ENCODE measurements at regions not wholly inside any gene's neighbourhood (a gene's known extent, or its start where the extent isn't known, plus 50 kb on each side); places are given as distances from the start of the nearest gene placed in this dataset.

DNA sequence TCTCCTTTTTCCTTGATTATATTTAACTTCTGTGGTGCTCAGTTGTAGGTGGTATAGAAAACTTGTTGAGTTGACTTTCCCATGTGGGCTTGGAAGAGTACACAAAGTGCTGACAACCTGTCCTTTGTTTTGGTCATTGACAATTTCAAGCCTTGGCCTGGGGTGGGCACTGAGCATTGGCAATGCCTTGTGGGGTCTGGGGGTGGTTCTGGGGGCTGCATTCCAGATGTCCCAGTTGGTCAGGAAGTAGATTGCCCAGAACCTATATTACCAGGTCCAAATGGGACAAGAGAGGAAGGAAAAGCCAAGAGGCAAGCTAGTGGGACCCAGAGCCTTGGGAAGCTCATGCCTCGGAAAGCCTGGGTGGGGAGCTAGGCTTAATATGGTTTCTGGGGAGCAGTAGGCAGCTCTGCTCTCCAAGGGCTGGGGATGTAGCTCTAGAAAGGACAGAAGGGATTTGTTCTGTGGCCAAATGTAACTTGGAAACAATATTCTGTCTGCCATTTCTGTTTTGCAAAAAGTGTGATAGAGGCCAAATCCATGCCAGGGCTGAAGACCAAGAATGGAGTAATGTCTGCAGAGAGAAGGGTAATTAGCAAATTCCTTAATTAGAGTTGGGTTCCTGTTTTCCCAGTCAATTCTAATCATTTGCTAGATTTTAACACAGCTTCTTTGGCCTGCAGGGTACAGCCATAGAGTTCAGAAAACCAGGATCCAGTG is 87.4 kb downstream of the SLC4A3 start:
- no peaks in the 10 kb centered on the region for H3K9me3 ChIP-seq (ENCODE audit: control insufficient read depth, insufficient read depth, low read depth, low read length)
- no peak overlapping the region for H3K4me3 ChIP-seq (ENCODE audit: low read depth, low read length)
- H3K27ac ChIP-seq (ENCODE audit: extremely low read depth, low read depth, low read length) = no peak overlapping the region
- TF ChIP-seq ZNF548 (tag by site-specific recombination; IDR thresholded peaks at IDR 0.05) (no peak), SETDB1 (IDR thresholded peaks at IDR 0.05; ENCODE audit: insufficient read length, low read length) (no peak), ZNF768 (tag by site-specific recombination; IDR thresholded peaks at IDR 0.05) (no peak), ZNF266 (tag by site-specific recombination; IDR thresholded peaks at IDR 0.05; ENCODE audit: low read depth) (no peak), ZNF24 (tag by site-specific recombination; IDR thresholded peaks at IDR 0.05) (no peak), MEIS1 (CRISPR knock-in tag; IDR thresholded peaks at IDR 0.05; ENCODE audit: borderline replicate concordance) (no peak), ZNF654 (tag by site-specific recombination; IDR thresholded peaks at IDR 0.05; ENCODE audit: low read depth) (no peak), ZNF48 (tag by site-specific recombination; IDR thresholded peaks at IDR 0.05) (no peak), BCL11A (tag by site-specific recombination; IDR thresholded peaks at IDR 0.05; ENCODE audit: low read depth) (no peak)
- TF ChIP-seq, protein P1, sequence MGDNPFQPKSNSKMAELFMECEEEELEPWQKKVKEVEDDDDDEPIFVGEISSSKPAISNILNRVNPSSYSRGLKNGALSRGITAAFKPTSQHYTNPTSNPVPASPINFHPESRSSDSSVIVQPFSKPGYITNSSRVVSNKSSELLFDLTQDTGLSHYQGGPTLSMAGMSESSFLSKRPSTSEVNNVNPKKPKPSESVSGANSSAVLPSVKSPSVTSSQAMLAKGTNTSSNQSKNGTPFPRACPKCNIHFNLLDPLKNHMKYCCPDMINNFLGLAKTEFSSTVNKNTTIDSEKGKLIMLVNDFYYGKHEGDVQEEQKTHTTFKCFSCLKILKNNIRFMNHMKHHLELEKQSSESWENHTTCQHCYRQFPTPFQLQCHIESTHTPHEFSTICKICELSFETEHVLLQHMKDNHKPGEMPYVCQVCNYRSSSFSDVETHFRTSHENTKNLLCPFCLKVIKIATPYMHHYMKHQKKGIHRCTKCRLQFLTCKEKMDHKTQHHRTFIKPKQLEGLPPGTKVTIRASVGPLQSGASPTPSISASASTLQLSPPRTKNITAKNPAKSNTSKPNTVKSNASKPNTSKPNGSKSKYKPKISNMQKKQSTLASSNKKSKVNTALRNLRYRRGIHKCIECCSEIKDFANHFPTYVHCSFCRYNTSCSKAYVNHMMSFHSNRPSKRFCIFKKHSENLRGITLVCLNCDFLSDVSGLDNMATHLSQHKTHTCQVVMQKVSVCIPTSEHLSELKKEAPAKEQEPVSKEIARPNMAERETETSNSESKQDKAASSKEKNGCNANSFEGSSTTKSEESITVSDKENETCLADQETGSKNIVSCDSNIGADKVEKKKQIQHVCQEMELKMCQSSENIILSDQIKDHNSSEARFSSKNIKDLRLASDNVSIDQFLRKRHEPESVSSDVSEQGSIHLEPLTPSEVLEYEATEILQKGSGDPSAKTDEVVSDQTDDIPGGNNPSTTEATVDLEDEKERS (tag by site-specific recombination; IDR thresholded peaks at IDR 0.05) = no peak
- TF ChIP-seq, protein P2, sequence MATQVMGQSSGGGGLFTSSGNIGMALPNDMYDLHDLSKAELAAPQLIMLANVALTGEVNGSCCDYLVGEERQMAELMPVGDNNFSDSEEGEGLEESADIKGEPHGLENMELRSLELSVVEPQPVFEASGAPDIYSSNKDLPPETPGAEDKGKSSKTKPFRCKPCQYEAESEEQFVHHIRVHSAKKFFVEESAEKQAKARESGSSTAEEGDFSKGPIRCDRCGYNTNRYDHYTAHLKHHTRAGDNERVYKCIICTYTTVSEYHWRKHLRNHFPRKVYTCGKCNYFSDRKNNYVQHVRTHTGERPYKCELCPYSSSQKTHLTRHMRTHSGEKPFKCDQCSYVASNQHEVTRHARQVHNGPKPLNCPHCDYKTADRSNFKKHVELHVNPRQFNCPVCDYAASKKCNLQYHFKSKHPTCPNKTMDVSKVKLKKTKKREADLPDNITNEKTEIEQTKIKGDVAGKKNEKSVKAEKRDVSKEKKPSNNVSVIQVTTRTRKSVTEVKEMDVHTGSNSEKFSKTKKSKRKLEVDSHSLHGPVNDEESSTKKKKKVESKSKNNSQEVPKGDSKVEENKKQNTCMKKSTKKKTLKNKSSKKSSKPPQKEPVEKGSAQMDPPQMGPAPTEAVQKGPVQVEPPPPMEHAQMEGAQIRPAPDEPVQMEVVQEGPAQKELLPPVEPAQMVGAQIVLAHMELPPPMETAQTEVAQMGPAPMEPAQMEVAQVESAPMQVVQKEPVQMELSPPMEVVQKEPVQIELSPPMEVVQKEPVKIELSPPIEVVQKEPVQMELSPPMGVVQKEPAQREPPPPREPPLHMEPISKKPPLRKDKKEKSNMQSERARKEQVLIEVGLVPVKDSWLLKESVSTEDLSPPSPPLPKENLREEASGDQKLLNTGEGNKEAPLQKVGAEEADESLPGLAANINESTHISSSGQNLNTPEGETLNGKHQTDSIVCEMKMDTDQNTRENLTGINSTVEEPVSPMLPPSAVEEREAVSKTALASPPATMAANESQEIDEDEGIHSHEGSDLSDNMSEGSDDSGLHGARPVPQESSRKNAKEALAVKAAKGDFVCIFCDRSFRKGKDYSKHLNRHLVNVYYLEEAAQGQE (tag by site-specific recombination; IDR thresholded peaks at IDR 0.05) = no peak
- TF ChIP-seq, protein P3, sequence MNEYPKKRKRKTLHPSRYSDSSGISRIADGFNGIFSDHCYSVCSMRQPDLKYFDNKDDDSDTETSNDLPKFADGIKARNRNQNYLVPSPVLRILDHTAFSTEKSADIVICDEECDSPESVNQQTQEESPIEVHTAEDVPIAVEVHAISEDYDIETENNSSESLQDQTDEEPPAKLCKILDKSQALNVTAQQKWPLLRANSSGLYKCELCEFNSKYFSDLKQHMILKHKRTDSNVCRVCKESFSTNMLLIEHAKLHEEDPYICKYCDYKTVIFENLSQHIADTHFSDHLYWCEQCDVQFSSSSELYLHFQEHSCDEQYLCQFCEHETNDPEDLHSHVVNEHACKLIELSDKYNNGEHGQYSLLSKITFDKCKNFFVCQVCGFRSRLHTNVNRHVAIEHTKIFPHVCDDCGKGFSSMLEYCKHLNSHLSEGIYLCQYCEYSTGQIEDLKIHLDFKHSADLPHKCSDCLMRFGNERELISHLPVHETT (tag by site-specific recombination; IDR thresholded peaks at IDR 0.05) = no peak
- no peaks in the 10 kb centered on the region for H3K36me3 ChIP-seq (ENCODE audit: control insufficient read depth in 2 of 2, insufficient read depth in 1 of 2, low read length in 2 of 2)
- ChIA-PET CTCF (no interaction called here), POLR2A (no interaction called here)
- no peaks in the 10 kb centered on the region for H3K4me1 ChIP-seq (ENCODE audit: control insufficient read depth, insufficient read depth, low read length)

DNA sequence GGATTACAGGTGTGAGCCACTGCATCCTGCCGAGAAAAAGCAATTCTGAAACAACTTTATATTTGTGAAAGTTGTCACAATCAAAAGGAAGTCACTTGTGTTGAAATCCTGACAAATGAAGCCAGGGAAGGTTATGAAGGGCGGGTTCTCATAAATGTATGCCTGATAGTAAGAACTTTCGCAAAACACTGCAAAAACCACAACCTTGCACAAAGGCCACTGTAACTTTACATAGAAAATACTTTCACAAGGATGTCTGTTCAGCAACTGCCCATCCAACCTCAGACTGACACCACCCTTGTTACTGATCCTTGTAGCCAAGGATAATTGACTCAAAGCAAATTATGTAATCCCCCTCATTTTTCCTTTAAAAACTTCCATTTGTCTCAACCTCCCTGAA is 90.6 kb downstream of the SLC4A3 start:
- ChIA-PET POLR2A (no interaction called here), CTCF (no interaction called here)
- no peaks in the 10 kb centered on the region for H3K36me3 ChIP-seq (ENCODE audit: control insufficient read depth in 2 of 2, insufficient read depth in 1 of 2, low read length in 2 of 2)
- H3K27ac ChIP-seq (ENCODE audit: extremely low read depth, low read depth, low read length) = no peak overlapping the region
- H3K4me1 ChIP-seq (ENCODE audit: control insufficient read depth, insufficient read depth, low read length) = no peaks in the 10 kb centered on the region
- H3K9me3 ChIP-seq (ENCODE audit: control insufficient read depth, insufficient read depth, low read depth, low read length) = no peaks in the 10 kb centered on the region
- no peak overlapping the region for H3K4me3 ChIP-seq (ENCODE audit: low read depth, low read length)
- TF ChIP-seq ZNF776 (tag by site-specific recombination; IDR thresholded peaks at IDR 0.05; ENCODE audit: borderline replicate concordance) = no peak
- TF ChIP-seq ZNF623 (tag by site-specific recombination; IDR thresholded peaks at IDR 0.05) = no peak
- TF ChIP-seq ZNF155 (tag by site-specific recombination; IDR thresholded peaks at IDR 0.05) = no peak
- TF ChIP-seq, protein P4, sequence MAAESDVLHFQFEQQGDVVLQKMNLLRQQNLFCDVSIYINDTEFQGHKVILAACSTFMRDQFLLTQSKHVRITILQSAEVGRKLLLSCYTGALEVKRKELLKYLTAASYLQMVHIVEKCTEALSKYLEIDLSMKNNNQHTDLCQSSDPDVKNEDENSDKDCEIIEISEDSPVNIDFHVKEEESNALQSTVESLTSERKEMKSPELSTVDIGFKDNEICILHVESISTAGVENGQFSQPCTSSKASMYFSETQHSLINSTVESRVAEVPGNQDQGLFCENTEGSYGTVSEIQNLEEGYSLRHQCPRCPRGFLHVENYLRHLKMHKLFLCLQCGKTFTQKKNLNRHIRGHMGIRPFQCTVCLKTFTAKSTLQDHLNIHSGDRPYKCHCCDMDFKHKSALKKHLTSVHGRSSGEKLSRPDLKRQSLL (tag by site-specific recombination; IDR thresholded peaks at IDR 0.05) = no peak
- no peak for TF ChIP-seq ZNF791 (tag by site-specific recombination; IDR thresholded peaks at IDR 0.05)
- TF ChIP-seq, protein P5, sequence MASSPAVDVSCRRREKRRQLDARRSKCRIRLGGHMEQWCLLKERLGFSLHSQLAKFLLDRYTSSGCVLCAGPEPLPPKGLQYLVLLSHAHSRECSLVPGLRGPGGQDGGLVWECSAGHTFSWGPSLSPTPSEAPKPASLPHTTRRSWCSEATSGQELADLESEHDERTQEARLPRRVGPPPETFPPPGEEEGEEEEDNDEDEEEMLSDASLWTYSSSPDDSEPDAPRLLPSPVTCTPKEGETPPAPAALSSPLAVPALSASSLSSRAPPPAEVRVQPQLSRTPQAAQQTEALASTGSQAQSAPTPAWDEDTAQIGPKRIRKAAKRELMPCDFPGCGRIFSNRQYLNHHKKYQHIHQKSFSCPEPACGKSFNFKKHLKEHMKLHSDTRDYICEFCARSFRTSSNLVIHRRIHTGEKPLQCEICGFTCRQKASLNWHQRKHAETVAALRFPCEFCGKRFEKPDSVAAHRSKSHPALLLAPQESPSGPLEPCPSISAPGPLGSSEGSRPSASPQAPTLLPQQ (tag by site-specific recombination; IDR thresholded peaks at IDR 0.05) = no peak
- TF ChIP-seq, protein P6, sequence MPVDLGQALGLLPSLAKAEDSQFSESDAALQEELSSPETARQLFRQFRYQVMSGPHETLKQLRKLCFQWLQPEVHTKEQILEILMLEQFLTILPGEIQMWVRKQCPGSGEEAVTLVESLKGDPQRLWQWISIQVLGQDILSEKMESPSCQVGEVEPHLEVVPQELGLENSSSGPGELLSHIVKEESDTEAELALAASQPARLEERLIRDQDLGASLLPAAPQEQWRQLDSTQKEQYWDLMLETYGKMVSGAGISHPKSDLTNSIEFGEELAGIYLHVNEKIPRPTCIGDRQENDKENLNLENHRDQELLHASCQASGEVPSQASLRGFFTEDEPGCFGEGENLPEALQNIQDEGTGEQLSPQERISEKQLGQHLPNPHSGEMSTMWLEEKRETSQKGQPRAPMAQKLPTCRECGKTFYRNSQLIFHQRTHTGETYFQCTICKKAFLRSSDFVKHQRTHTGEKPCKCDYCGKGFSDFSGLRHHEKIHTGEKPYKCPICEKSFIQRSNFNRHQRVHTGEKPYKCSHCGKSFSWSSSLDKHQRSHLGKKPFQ (tag by site-specific recombination; IDR thresholded peaks at IDR 0.05) = no peak
- TF ChIP-seq GLIS2 (tag by site-specific recombination; IDR thresholded peaks at IDR 0.05) = no peak
- TF ChIP-seq ZNF626 (tag by site-specific recombination; IDR thresholded peaks at IDR 0.05) = no peak
- TF ChIP-seq ZNF335 (tag by site-specific recombination; conservative IDR thresholded peaks at IDR 0.05) = no peak
- no peak for TF ChIP-seq ZNF560 (tag by site-specific recombination; IDR thresholded peaks at IDR 0.05; ENCODE audit: borderline replicate concordance)
